HAP-1 (cell line): ENCODE measurements at regions not wholly inside any gene's neighbourhood (a gene's known extent, or its start where the extent isn't known, plus 50 kb on each side); places are given as distances from the start of the nearest gene placed in this dataset.
"Not testable (repeated sequence)": the region's sequence is repeated elsewhere in the genome, so short reads cannot be mapped to it uniquely, and the experiment has no call there.

Experiments used
- DNase-seq, 2 experiments: peaks; one replicate each; pipeline ENCODE4 v3.0.0-alpha.2; 2016 to 2020; ENCODE audit warnings: low spot score in 2 of 2
- H3K27me3 ChIP-seq: fragments of 250-450 bp; sonication (Bioruptor Pico); 2 replicates; pipeline ENCODE4 v1.5.1; 2020; ENCODE audit warnings: low read depth, mild to moderate bottlenecking, moderate library complexity
- H3K36me3 ChIP-seq: fragments of 250-450 bp; sonication (Bioruptor Pico); replicated peaks from 2 replicates; pipeline ENCODE4 v1.5.1; 2020; ENCODE audit warnings: mild to moderate bottlenecking
- H3K4me1 ChIP-seq: fragments of 250-450 bp; sonication (Bioruptor Pico); 2 replicates; pipeline ENCODE4 v1.5.1; 2020; ENCODE audit warnings: mild to moderate bottlenecking
- H3K4me3 ChIP-seq: fragments of 250-450 bp; sonication (Bioruptor Pico); 2 replicates; pipeline ENCODE4 v1.5.1; 2020; ENCODE audit warnings: mild to moderate bottlenecking, moderate library complexity
- H3K9me3 ChIP-seq: fragments of 250-450 bp; sonication (Bioruptor Pico); 2 replicates; pipeline ENCODE4 v1.5.1; 2020; ENCODE audit warnings: mild to moderate bottlenecking, moderate library complexity
- in situ Hi-C: fragments of 300-500 bp; cut with MboI; formaldehyde crosslinking; loops from 3 replicates; pipeline ENCODE4 v1.14.3; 2020; ENCODE audit warnings: low sequenced_read_pairs, inconsistent platforms, mixed read lengths

DNA sequence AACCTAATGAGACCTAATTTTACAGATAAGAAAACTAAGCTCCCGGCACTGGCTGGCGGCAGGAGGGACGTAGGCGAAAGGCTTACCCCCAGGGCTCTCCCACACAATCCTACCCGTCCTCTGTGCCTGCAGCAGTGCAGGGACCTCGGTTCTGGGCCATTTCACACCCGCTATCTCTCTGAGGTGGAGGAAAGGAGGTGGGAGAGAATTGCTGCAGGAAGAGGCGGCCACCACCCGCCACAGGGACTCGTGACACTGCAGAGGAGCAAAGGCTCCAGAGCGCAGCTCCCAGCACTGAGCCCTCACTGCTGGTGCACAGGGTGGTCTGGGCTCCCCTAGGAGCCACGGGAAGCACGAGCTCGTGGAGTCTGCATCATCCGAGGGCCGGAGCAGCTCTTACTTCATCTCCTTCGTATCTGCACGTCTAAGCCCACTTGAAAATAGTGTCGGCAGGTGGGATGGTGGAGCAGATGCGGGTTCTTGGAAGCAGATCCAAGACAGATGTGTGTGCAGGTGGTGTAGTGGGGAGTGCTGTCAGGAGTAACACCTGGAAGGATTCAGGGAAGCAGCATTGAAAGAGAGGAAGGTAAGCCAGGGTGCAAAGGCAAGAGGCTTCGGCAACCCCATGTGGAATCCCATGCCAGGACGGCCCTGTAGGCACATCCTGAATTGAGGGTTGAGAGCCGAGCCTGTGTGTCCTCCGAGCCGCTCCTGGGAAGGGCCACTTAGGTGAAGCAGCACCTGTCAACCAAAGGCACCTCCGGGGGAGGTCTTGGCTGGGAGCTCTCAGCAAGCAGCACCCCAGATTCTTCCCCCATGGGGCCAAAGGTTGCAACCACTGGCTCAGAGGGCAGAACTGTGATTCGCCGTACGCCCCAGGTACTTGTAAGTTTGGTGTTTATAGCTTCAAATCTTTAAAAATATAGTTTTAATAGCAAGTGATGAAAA is 115.8 kb upstream of the SPACA7 start:
- no peak for DNase-seq
- no peaks in the 10 kb centered on the region for H3K9me3 ChIP-seq
- no peaks in the 10 kb centered on the region for H3K4me1 ChIP-seq
- in situ Hi-C loops, result loop anchor here (10.0 kb wide), 1 partner anchor 54 kb away; no protein-coding TSS in a partner anchor
- no peaks in the 10 kb centered on the region; the same call in 1 of the 2 replicates for H3K27me3 ChIP-seq
- H3K36me3 ChIP-seq, result no peaks in the 10 kb centered on the region
- H3K4me3 ChIP-seq, result no peak overlapping the region

- Histone ChIP-seq H3K4me1 (no peaks in the 10 kb centered on the region), H3K4me3 (no peak overlapping the region), H3K9me3 (no peaks in the 10 kb centered on the region), H3K27me3 (no peaks in the 10 kb centered on the region; the same call in 1 of the 2 replicates), H3K36me3 (no peaks in the 10 kb centered on the region)
- in situ Hi-C loops, result loop anchor here (10.0 kb wide), 1 partner anchor 53 kb away; no protein-coding TSS in a partner anchor
- DNase-seq, result no peak
Observed at GRCh38 chr13:112261924-112262323, 114.2 kb upstream of the SPACA7 start.

GRCh38 chr13:112263152-112263551 is 113.0 kb upstream of the SPACA7 start:
- H3K4me3 ChIP-seq, result no peak overlapping the region
- no peaks in the 10 kb centered on the region for H3K36me3 ChIP-seq
- H3K4me1 ChIP-seq, result no peaks in the 10 kb centered on the region
- H3K27me3 ChIP-seq, result no peaks in the 10 kb centered on the region; the same call in 1 of the 2 replicates
- in situ Hi-C loops, result loop anchor here (10.0 kb wide), 1 partner anchor 52 kb away; no protein-coding TSS in a partner anchor
- DNase-seq, result no peak
- H3K9me3 ChIP-seq, result no peaks in the 10 kb centered on the region

DNA sequence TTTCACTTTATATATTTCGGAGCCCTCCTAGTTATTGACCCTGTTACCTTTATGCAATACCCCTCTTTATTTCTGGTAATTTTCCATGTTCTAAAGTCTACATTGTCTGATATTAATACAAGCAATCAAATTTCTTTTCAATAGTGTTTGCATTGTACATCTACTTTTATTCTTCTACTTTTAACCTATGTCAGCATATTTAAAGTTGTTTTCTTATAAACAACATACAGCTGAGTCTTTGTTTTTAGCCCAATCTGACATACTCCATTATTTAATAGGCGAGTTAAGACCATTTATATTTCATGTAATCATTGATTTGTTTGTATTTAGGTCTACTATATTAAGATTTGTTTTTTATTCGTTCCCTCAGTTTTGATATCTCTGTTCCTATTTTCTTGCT is 108.5 kb upstream of the SPACA7 start:
- no peaks in the 10 kb centered on the region for H3K36me3 ChIP-seq
- H3K9me3 ChIP-seq, result no peaks in the 10 kb centered on the region
- DNase-seq, result no peak
- H3K27me3 ChIP-seq, result no peaks in the 10 kb centered on the region
- in situ Hi-C loops, result loop anchor here (10.0 kb wide), 1 partner anchor 47 kb away; no protein-coding TSS in a partner anchor
- no peaks in the 10 kb centered on the region for H3K4me1 ChIP-seq
- no peak overlapping the region for H3K4me3 ChIP-seq

DNA sequence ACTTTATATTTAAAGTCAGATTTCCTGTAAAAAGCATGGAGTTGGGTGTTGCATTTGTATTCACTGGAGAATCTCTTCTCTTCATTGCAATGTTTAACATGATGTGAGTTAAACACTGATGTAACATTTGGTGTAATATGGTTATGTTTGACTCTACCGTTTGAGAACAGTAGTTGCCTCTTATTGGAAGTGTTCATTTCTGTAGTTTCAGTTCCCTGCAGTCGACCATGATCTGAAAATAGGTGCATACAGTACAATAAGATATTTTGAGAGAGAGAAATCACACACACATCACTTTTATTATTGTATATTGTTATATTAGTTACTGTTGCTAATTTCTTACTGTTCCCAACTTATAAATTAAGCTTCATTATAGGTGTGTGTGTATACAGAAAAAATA is 105.2 kb upstream of the SPACA7 start:
- in situ Hi-C loops, result loop anchor here (10.0 kb wide), 1 partner anchor 64 kb away; no protein-coding TSS in a partner anchor
- Histone ChIP-seq H3K27me3 (no peaks in the 10 kb centered on the region), H3K36me3 (no peaks in the 10 kb centered on the region), H3K9me3 (no peaks in the 10 kb centered on the region), H3K4me3 (no peak overlapping the region), H3K4me1 (no peaks in the 10 kb centered on the region)
- DNase-seq, result no peak

GRCh38 chr13:112286733-112287132 is 89.4 kb upstream of the SPACA7 start:
- H3K4me3 ChIP-seq, H3K27me3 ChIP-seq, H3K4me1 ChIP-seq, H3K9me3 ChIP-seq, DNase-seq, H3K36me3 ChIP-seq, in situ Hi-C loops: not testable (repeated sequence)

GRCh38 chr13:112320303-112320702 is 55.9 kb upstream of the SPACA7 start:
- Histone ChIP-seq H3K4me1 (no peaks in the 10 kb centered on the region), H3K4me3 (no peak overlapping the region), H3K27me3 (peaks cover 9% of the 10 kb centered on the region), H3K36me3 (no peaks in the 10 kb centered on the region), H3K9me3 (no peaks in the 10 kb centered on the region)
- no peak for DNase-seq
- in situ Hi-C loops, result no loop called here

GRCh38 chr13:112322557-112322956 is 53.6 kb upstream of the SPACA7 start:
- H3K4me1 ChIP-seq, result no peaks in the 10 kb centered on the region
- no peaks in the 10 kb centered on the region for H3K36me3 ChIP-seq
- H3K4me3 ChIP-seq, result no peak overlapping the region
- H3K27me3 ChIP-seq, result peaks cover 11% of the 10 kb centered on the region
- DNase-seq, result no peak
- in situ Hi-C loops, result no loop called here
- H3K9me3 ChIP-seq, result no peaks in the 10 kb centered on the region

DNA sequence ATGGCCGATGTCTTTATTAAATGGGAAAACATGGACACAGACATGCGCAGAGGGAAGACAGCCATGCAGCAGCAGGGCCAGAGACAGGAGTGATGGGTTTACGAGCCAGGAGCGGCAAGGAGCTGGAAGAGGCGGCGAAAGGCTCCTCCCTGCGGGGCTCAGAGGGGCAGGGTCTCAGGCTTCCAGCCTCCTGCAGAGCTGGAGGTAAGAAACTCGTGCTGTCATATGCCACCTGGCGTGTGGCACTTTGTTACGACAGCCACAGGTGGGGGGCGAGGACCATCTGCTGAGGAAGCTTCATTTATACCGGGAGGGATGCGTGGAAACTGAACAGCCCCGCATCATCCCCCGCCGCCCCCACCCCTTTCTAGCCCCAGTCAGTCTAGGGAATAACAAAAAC is 52.0 kb upstream of the SPACA7 start:
- Histone ChIP-seq H3K9me3 (no peaks in the 10 kb centered on the region), H3K4me1 (no peaks in the 10 kb centered on the region), H3K36me3 (no peaks in the 10 kb centered on the region), H3K4me3 (no peak overlapping the region), H3K27me3 (peaks cover 11% of the 10 kb centered on the region)
- no peak for DNase-seq
- in situ Hi-C loops, result no loop called here

DNA sequence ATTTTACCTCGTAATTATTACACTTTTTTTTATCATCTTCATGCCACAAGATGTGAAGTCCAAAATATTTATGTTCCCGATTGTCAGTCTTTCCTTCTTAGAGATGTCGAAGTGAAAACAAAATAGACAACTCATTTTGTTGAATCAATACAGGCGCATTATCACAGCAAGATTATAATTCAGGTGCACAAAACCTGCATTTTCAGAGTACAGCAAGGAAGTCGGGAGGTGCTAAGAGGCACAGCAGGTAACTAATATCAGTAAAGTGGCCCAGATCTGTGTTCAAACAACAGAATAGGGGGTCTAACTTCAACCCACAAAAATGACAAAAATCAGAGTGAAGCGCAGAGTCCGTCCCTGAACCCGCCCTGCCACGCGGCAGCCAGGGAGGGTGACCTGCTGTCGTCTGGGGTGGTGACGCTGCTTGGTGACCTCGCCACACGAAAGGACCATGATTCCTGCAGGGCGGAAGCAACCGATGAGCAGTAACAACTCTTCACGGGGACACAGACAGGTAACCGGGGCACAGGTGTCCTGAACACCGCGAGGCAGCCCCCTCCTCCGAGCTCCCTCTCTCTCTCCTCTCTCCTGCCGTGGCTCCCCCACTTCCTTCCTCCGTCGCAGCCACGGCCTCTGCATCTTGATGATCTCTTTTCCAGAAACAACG is 50.9 kb upstream of the SPACA7 start:
- Histone ChIP-seq H3K4me1 (no peaks in the 10 kb centered on the region), H3K27me3 (peaks cover 11% of the 10 kb centered on the region), H3K36me3 (no peaks in the 10 kb centered on the region), H3K4me3 (no peak overlapping the region), H3K9me3 (no peaks in the 10 kb centered on the region)
- in situ Hi-C loops, result no loop called here
- DNase-seq, result no peak

GRCh38 chr13:112325920-112326645 is 50.1 kb upstream of the SPACA7 start:
- Histone ChIP-seq H3K36me3 (no peaks in the 10 kb centered on the region), H3K4me1 (no peaks in the 10 kb centered on the region), H3K9me3 (no peaks in the 10 kb centered on the region), H3K27me3 (peaks cover 11% of the 10 kb centered on the region), H3K4me3 (no peak overlapping the region)
- no peak for DNase-seq
- in situ Hi-C loops, result no loop called here
